HUDEP-2 (cell line): ENCODE measurements at regions not wholly inside any gene's neighbourhood (a gene's known extent, or its start where the extent isn't known, plus 50 kb on each side); places are given as distances from the start of the nearest gene placed in this dataset.

Experiments
- DNase-seq, 76 experiments: peaks; one replicate each; lab custom pipeline; 2025; ENCODE audit not compliant: unreplicated experiment in 76 of 76; lab: John Stamatoyannopoulos, UW

DNA sequence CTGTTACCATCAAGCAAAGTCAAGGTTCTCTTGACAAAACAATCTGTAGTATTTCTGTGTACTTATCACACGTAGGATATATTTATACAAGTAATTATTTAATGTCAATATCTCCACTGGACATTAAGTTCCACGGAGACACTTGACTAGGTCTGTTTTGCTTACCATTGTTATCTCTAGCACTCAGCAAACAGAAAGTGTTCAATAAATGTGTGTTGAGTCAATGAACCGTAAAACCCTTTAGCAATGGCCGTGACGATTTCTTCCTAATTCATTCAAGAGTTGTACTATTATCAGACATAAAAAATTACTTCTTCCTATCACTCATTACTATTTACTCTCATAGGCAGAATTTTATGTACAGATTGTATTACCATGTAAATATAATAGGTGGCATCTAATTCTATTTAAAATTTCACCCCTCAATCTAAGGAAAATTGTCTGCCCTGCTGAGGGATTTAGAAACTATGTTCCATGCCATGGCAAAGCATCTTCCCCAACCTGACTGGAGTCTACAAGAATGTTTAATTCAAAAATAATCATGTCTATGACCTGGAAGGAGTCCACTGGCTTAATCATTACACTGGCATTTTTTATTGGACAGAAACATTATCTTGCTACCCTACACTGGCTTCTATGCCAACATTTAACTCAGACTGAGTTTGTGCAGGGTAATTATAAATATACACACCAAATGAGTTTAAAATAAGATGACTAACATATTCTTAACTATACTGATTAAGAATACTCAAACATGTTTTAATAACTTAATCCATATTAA lies 301.9 kb downstream of the ZEB2 start:
- DNase-seq, result no peak

DNA sequence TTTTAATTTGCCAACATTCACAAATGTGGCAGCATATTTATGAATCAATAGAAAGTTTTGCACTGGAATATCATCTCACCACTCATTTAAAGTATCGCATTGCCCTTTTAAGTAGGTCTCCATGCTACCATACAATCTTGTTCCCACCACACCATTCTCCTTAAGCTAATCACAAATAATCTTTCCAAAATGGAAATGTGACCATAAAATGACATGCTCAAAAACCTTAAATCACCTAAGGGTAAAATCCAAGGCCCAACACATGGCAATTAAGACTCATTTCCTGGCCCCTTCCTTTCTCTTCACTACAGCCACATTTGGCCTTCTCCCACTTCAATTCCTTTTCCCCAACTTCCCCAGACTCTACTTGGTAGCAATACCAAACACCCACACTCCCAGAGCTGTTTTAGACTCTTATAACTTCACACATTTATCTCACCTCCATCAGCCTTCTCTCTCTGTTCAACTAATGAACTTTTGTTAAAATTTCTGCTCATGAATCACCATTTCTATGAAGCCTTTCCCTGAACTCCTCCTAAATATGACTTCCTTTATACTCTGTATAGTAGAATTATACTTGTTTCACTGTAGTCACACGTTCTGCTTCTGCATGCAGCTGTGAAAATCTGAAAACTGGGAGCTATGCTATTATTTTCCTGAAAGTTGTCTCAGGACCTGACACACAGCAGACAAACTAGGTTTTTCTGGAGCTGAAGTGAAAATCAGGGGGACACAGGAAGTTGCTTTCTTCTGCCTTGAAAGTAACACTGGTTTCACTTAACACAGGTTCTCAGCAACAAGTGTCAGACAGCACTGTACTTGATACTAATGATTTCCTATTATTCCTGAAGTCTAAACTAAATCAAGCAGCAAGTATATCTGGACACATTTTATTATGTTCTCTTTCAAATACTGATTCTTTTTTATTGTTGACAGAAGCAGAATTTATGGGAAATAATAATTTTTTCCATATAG lies 303.9 kb downstream of the ZEB2 start:
- no peak for DNase-seq

DNA sequence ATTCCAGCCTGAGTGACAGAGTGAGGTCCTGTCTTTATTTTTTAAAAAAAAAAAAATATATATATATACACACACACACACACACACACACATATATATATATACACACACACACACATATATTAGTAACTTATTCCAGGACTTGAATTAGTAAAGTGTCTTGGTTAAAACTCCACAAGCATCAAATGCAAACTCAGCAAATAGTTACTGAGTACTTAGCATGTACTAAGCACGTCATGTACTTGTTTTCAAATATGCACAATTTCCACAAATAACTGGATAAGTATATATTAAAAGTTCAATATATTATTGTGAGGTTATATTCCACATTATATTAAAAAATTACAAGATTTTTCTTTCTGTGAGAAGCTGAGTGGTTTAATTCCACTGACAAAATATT lies 304.7 kb downstream of the ZEB2 start:
- no peak for DNase-seq

DNA sequence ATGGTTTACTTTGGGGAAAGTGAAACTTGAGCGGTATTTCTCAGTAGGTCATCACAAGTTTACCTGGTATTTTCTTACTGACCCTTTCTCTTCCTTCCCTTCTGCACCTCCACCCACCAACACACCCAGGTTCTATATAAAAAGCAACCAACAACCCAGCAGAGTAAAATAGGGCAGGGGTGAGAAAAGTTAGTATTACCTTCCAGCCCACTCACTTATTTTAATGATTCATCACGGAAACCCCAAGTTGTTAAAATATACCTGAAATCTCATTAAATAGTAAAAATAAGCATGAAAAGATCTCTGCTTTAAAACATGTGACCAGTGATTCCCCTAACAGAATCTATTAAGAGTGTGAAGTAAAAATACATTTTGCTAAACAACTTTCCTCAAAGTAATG lies 306.1 kb downstream of the ZEB2 start:
- DNase-seq, result no peak

DNA sequence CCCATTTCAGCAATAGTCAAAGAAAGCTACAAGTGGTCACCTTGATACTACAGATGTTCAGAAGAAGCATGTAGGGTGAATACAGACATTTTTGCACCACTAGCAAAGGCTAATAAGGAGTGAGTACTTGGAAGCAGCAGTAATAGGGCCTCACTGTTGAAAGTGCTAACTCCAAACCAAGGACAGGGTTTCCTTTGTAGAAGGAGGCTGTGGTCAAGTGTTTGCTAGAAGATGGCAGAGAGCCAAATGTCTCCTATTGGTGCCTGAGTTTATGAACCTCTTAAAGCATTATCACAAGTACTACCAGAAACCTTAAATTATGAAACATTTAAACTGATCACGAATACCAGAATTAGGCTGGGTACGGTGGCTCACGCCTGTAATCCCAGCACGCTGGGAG lies 308.1 kb downstream of the ZEB2 start:
- peak in 8 of 76 experiments; percentile 4 to 29 (median 14) for DNase-seq

DNA sequence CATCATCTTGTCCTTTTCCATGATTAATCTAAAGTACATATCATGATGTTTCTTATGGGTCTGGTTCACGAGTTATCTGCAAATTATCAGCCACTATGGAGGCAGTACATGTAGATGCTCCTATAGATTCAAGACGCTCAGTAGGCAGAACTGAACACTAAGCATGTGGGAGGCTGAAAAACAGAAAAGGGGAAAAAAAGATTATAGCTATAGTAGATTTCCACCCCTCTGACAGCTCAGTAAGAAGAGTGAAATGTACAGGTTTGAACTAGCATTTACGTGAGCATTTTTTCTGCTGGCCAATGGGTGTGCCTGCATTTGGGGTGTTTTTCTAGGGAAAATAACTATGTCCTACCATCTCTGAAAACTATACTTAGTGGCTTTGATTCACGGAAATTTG lies 308.9 kb downstream of the ZEB2 start:
- no peak for DNase-seq

DNA sequence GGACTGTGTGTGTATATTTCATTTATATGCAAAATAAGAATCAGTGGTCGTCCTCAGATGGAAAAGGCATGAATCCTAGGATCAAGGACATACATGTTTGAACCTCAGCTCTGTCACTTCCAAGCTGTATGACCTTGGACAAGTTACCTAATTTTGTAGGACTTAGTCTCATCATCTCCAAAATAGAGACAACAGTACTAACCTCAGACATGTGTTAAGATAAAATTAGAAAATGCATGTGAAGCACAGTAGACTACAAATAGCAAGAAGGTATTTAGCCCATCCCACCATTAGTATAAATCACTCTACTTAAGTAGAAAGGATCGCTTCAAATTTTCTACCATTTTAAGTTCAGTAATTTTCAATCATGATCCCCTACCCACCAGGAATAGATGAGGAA lies 309.8 kb downstream of the ZEB2 start:
- DNase-seq, result no peak

DNA sequence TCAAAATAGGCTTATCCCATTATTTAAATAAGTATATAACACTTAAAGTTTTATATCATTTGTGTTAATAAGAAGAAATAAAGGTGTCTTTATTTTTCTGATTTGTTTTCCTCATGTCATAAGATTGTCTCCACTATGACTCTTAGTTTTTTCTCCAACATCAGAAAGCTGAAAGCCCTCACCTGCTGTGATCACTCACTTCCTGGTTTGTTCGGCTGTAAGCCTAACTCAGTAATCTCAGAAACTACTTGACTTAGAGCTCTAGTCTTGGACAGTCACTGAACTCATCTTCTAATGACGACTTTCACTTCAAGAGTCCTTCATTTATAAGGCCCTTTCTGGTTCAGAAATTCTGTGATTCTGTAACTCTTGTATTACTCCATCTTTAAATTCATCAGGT lies 311.0 kb downstream of the ZEB2 start:
- no peak for DNase-seq

DNA sequence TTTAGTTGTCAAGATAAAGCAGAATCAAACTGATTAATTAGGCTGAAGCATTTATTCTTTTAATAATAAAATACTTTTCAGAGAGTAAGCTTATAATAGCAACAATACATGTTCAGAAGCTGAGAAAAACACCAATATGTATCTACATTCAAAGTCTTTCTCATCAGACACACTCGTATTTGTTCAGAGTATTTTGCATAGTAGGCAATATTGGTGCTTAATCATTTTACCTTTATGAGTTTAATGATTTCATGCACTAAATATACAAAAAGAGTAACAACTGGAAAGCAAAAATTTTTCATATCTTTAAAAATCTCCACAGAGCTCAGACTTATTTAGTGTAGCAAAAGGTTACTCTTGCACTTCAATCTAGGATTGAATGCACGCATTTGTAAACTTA lies 313.9 kb downstream of the ZEB2 start:
- no peak for DNase-seq

DNA sequence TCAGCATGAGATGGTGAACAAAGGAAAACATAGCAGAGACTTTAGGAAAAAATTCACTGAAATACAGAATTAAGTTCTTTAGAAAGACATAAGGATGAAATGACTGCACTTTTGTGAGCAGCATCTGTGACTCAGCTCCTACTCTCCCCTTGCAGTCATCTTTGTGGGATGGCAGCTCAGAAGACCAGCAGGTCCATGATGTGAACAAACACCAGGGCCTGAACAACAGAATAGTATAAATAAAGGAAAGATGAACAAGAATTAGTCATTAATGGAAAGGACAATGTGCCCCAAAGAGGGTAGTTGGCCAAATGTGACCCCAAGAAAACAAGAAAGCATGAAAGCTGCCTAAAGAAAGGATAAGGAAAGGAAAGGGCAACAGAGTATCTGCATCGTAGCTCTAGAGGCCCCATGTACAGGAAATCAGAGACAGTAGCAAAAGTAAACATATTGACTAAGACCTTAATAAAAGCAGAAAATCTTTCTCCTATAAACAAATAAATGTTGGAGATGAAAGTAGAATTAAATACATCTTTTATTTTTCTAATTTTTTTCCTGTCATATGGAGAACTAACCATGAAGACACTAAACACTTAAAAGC lies 318.0 kb downstream of the ZEB2 start:
- no peak for DNase-seq

DNA sequence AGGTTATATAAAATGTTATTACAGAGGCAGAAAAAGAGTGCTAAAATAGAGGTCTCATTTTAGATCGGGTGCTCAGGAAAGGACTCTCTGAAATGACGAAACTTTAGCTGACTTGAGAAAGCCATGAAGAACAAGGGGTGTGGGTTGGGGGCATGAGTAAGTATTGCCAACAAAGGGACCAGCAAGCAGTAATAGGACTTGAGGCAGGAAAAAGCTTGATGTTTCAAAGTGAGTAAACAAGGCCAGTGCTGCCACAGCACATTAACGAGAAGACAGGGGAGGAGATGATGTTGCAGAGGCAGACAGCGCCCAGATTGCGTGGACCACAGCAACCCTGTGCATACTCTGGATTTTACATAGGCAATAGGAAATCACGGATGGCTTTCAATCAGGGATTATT lies 318.8 kb downstream of the ZEB2 start:
- DNase-seq, result no peak

DNA sequence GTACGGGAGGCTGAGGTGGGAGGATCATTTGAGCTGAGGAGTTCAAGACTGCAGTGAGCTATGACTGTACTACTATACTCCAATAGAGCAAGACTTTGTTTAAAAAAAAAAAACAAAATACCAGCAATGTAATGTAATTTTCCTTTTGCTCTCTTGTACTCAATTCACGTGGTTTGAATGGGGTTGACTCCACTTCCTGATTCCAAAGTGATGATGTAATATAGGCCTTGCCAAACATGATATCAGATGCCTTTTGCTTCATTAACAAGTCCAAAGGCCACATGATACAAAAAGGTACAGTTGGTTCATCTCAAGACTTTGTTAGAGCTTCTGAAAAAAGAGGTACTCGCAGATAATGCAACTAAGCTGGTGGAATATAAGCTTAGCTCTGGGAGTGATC lies 321.8 kb downstream of the ZEB2 start:
- DNase-seq, result peak in 3 of 76 experiments; percentile 3 to 26 (median 20)

DNA sequence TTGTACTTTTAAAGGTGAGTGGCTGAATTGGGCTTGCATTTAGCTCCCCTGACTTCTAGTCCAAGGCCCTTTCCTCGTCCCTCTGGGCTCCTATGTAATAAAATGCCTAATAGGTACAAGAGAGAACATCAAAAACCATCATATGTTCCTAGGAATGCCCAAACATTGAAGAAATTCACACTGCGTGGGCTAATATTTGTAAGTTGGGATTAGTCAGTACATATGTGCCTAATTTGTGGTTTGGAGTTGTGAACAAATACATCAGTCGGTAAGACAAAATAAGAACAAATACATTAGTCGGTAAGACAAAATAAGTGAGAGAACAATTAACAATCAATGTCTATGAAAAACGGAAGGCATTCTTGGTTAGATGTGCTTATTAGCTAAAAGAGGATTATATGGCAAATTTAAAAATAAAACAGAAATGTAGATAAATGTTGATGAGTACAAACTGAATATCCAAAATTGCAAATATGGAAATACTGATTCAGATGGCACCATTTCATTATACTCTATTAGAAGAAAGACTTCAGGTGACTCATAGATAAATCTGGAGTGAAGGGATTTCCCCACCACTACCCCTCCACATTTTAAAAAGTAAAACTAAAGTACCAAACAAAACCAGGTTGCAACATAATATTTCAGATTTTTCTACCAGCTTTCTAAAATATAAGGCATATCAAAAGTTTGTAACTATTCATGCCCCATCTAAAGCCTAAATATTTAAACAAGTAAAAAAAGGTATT lies 325.4 kb downstream of the ZEB2 start:
- no peak for DNase-seq

DNA sequence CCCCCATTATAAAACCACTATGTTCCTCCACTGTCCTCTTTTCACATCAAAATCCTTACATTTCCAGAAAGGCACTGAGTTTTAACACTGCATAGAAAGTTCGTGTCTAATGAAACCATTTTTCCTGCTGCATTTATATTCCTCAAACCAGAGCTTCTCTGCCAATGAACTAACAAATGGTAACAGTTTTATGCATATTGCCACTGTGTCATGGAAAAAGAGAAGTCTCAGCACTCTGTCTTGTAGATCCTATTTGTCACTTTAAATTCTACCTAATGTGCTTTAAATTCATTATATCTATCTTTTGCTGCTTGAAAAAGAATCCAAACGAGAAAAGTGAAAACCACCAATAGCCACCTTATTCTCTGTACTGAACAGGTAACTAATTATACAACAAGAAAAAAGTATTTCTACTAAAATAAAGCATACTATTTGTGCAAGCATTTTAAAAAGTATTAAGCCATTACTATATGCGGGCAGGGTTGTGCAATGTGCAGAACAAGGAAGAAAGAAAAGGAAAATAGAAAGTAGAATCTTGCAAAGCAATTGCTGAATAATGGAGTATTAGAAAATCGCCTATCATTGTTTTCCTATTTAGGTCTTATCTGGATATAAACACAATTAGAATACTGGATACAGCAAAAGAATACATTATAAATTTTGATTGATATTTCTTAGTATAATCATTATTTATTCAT lies 328.9 kb downstream of the ZEB2 start:
- no peak for DNase-seq

DNA sequence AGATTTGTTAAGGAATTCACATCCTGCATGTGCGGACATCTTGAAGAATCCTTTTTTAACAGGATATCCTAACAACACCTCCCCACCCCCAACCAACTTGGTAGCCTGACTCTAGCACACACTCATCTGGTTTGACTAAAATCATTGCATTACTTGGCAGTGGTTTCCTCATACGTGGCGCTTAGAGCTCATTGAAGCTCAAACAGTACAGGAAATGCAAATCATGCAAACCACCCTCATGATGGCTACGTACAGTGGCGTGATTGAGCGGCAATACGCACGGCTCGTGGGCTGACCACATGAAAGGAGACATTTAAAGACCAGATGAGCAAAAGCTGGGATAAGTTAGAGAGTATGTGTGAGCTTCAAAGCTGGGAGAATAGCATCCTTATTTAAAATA lies 336.2 kb downstream of the ZEB2 start:
- DNase-seq, result no peak

DNA sequence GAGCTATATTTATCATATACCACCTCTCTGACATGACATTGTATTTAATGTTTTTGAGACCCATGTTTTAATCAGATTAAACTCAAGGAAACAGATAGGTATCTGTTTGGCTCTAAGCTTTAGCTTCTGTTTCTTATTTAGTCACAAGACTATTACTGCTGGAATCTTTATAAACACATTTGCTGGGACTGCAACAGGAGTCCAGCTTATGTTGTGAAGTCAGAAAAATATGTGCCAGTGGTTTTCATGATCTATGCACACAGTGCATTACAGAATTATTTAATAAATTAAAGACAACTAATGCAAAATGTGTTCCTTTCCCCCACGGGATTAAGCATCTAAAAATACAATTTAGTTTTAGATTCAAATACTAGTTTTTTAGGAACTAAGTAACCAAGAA lies 338.9 kb downstream of the ZEB2 start:
- DNase-seq, result no peak

DNA sequence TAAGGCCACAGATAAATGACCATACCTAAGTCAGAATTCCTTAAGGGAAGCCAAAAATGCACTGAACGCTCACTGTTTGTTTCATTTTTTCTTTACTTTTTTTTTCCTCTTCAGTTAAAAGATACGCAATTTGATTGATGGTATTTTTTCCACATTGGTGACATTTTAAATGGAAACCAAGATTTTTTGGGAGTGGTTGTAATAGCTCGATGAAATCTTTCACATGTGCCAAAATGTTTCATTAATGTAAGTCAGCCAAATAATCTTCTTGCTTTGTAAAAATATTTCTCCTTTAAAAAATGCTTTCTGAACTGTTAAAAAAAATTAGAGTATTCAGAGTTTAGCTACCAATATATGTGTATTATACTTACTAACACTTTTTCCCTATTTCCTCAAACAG lies 339.8 kb downstream of the ZEB2 start:
- no peak for DNase-seq

DNA sequence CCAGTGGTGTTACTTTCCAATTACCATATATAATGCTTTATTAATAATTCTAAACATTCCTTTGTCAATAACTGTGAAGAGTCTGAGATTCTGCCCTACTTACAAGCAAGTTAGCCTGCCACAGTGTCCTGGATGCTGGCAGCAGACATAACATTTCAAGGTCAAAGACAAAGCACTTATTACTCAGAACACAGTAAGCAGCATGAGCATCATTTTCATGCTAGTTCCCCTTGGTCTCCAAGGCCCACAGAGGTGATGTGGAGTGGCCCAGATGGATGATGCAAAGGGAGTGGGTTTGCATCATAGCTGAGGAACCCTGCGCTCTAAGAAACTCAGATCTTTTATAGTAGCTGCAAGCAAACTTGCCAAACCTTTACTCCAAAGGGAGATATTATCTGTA lies 349.7 kb downstream of the ZEB2 start:
- no peak for DNase-seq

DNA sequence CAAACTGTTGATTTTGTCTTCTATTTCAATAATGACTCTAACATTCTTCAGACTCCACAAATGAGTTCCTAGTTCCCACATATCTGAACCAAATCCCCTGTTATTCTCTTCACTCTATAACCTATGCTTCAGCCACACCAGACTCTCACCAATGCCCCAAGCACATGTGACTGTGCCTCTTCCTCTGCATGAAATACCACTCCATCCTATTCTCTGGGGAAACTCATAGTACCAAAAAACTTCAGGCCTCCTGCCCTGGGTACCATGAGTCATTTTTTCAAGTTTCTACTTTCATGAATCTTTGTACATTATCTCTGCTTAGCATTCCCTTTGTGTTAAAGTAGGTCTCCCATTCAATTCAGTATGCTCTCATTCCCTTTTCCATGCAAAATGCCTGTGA lies 353.2 kb downstream of the ZEB2 start:
- no peak for DNase-seq

DNA sequence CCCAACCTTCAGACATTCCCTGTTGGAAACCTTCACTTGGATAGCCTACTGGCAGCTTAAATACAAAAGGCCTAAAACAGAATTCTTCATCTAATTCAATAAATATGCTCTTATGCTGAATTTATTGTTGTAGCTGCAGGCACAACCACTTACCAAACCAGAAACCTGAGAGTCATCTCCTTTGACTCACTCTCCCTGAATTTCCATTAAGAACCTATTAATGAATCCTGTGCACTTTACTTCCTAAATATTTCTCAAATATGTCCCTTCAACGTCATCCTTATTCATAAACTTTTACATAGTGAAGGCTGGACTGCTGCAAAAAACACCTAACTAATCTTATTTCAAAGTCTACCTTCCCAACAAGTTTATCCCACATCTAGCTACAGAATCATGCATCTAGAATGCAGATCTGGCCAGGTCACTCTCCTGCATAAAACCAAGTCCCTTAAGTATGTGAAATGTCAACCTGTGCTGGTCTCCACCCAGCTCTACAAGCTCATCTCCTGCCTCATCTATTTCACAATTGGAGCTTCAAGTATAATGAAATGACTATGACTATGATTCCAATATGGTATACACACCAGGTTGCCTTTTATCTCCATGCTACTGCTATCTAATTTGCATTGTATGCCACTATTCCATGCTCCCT lies 354.2 kb downstream of the ZEB2 start:
- DNase-seq, result no peak
